Middle frontal gyrus (tissue), 1 donor: ENCODE measurements at regions not wholly inside any gene's neighbourhood (a gene's known extent, or its start where the extent isn't known, plus 50 kb on each side); places are given as distances from the start of the nearest gene placed in this dataset.
"Not testable (repeated sequence)": the region's sequence is repeated elsewhere in the genome, so short reads cannot be mapped to it uniquely, and the experiment has no call there.

Experiments
- DNase-seq: peaks from one replicate; pipeline ENCODE4 v3.0.0-alpha.2; 2015; ENCODE audit warnings: low spot score; ENCODE audit errors: extremely low spot score

DNA sequence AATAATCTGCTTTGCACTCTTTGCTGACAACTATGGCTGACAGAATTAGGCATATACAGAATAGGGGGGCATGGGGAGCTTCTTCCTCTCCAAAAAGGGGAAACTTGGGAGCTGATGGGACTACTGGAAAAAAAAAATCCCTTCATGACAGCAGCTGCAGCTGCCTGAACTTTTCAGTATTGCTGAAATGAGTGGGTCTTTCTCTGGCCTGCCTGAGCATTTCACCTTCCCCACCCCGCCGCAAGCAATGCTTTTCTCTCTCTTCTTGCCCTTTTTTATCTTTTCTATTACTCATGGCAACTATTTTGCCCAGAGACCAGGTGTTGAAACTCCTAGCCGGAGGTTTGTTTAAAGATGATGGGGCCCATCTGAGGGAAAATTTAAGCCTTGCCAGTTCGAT lies 244.9 kb downstream of the SEMA3D start:
- DNase-seq, result no peak

- DNase-seq, result no peak
These were observed 245.6 kb downstream of the SEMA3D start for GRCh38 chr7:84941291-84941690.

DNA sequence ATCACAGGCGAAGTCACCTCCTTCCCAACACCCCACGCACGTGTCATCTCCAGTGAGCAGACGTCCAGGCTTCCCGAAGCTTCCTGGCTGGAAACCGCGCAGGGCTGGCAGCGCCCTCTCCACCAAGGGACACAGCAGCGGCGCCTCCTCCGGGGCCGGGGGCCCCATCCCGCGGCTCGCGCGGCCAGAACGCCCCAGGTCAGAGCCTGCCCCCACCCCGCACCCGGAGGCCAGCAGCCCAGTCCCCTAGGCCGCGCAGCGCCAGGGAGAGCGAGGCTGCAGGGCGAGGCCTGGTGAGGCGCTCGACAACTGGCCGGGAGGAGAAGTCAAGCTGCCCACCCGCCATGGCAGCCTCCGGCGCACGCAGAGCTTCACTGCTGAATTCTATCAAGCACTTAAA lies 247.0 kb downstream of the SEMA3D start:
- DNase-seq, result no peak

DNA sequence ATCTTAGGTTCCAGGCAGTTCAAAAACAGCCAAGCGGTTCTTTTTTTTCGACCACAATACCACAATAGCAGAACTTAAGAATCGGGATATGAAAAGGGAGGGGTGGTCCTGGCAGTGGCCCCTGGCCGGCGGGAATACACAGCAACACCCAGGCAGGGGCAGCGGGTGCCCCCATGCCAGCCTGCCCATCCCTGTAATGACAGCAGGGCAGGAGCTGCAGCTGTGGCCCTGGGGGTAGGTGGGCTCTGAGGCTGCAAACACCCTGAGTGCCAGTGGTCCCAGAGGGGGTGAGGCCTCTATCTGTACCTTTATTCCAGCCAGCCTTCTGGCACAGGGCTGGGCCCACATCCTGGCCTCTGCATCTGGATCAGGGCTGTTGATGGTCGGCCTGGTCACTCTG lies 247.4 kb downstream of the SEMA3D start:
- no peak for DNase-seq

DNA sequence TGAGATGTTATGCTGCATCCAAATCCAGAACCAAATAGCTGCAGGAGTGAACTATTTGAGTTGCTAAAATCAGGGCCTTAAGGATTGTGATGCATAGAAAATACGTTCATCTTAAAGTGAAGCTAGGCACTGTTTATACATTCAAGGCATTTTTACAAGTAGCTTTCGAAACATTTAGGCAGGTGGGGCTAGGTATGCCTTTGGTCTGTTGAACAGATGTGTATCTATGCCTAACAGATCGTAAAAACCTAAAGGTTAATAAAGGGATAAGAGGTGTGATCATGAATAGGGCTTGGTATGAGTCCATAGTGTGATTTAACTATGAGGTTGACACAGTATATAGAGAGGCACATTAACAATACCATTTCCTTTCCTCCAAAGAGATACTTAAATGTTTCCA lies 262.5 kb downstream of the SEMA3D start:
- no peak for DNase-seq

DNA sequence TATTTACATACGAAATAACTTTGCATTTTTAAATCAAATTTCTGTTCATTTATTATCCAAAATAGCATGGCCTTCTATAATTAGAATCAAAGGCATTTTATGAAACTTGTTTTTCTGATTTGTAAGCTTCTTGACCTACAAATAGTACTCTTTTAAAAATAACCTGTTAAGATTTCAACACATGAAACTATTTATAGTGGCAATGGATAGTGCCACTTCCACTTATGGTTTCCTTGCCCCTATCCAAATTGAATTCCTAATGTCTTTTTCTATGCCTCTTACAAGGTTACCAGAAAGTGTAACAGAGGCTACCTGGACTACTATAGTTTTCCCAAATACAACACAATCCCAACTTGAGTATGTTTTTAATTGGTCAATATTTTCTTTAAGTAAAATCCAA lies 263.5 kb downstream of the SEMA3D start:
- no peak for DNase-seq

GRCh38 chr7:84921154-84921553 lies 265.7 kb downstream of the SEMA3D start:
- no peak for DNase-seq

DNA sequence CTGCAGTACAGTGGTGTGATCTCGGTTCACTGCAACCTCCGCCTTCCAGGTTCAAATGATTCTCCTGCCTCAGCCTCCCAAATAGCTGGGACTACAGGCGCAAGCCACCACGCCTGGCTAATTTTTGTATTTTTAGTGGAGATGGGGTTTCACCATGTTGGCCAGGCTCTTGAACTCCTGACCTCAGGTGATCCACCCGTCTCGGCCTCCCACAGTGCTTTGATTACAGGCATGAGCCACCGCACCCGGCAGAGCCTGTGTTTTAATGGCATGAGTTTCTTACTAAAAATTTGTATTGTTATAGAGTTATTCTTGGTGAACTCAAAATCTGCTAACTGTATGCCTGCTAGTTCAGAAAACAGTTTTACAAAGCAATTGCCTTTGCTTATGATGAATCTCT lies 269.9 kb downstream of the SEMA3D start:
- DNase-seq, result not testable (repeated sequence)

GRCh38 chr7:84916161-84916560 lies 270.7 kb downstream of the SEMA3D start:
- DNase-seq, result no peak

DNA sequence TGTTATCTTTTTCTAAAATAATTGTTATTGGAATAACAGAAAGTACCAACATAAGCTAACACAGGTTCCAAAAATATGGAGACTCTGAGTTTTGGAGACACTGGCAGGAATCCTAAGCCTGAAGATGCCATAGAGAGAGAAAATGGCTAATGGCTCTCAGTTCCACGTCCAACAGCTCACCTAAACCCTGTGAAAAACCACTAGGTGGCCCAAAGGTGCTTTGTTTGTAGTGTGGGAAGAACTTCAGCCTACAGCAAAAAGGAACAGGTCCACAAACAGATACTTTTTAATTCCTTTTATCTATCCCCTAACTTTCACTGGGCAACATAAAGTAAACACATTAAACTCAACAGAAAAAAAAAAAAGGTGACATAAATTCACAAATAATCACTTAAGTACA lies 272.3 kb downstream of the SEMA3D start:
- no peak for DNase-seq

DNA sequence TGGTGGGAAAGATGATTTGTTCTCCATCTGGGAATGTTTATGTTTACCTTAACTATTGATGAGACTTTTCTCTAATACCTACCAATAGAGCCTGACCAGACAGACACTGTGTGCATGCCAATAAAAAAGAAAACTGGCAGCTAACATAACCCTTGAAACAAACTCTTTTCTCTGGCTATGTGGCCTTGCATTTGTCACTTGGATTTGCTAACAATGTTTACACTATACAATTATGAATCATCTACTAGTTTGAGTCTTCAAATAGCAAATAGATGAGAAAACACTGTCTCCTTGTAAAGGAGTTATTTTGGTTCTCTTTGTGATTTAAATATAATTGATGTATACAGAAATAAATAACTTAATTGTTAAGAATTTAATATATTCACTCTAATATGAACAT lies 273.1 kb downstream of the SEMA3D start:
- no peak for DNase-seq

DNA sequence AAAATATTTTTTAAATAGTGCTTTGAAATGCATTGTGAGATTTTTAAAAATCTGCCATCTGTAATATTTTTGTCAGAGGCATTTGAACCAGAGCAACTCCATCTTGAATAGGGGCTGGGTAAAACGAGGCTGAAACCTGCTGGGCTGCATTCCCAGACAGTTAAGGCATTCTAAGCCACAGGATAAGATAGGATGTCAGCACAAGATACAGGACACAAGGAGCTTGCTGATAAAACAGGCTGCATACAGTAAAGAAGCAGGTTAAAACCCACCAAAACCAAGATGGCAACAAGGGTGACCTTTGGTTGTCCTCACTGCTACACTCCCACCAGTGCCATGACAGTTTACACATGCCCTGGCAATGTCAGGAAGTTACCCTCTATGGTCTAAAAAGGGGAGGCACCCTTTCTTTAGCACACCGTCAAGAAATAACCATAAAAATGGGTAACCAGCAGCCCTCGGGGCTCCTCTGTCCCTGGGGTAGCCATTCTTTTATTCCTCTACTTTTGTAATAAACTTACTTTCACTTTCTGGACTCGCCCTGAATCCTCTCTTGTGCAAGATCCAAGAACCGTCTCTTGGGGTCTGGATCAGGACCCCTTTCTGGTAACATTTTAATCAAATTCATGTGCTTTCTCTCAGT lies 273.7 kb downstream of the SEMA3D start:
- no peak for DNase-seq

- no peak for DNase-seq
These were observed 274.3 kb downstream of the SEMA3D start for GRCh38 chr7:84912537-84912936.

GRCh38 chr7:84912018-84912417 lies 274.8 kb downstream of the SEMA3D start:
- DNase-seq, result no peak

DNA sequence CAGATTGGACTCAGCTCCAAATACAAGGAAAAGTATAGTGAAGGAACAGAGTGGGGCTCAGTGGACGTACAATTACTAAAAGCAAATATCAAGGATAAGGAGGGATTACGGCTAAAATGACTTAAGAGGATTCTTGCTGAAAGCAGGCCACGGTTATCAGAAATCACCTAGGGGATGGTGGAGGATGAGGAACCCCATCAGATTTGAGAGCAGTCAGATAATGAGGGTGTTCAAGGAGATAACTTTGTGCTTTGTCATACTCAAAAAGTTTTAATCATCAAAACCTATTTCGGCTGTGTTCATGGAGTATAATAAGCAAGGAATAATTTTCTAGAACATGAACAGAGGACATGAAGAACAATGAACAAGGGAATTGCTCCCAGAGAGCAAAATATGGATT lies 275.8 kb downstream of the SEMA3D start:
- no peak for DNase-seq

DNA sequence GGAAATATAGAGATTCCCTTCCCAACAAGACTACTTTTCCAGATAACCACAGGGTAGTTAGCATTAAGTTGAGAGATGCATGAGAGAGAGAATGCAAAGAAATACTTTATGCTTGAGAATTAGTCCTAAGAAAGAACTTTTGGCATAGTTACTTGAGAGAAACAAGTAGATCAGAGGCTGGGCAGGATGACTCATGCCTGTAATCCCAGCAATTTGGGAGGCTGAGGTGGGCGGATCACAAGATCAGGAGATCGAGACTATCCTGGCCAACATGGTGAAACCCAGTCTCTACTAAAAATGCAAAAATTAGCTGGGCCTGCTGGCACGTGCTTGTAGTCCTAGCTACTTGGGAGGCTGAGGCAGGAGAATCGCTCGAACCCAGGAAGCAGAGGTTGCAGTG lies 276.5 kb downstream of the SEMA3D start:
- not testable (repeated sequence) for DNase-seq

- DNase-seq, result no peak
These were observed 278.6 kb downstream of the SEMA3D start for GRCh38 chr7:84908196-84908793.

DNA sequence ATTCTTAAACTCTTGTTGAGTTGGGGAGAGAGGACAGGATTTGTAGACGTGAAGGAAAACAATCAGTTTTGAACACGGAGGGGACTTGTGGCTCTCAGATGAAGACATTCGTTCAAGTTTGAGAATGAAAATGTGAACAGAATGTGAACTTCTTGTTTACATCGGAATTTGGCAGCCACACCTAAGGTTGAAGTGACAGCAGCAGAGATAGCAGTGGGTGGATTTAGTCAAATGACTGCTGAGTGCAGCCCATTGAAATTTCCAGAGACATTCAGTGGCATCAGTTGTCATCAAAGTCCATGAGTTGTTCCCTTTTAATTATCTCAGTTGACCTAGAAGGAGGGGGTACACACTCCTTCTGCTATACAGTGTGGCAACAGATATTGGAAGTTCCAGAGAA lies 280.0 kb downstream of the SEMA3D start:
- DNase-seq, result no peak

DNA sequence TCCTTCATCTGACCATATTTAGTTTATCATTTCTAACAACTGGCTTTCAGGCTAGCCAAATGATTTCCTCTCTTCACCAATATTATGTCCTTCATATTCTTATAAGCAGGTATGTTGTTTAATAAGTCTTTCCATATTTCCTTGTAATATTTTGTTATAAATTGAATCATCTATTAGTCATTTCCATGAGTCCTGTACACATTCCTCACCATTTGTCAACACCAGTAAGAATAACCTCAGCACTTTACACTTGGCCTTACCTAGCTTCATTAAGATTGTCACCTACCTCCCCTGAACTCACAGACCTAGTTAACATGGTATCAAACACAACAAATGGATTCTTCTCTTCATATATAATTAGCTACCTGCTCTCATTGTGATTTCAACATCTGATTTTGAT lies 282.3 kb downstream of the SEMA3D start:
- DNase-seq, result no peak

DNA sequence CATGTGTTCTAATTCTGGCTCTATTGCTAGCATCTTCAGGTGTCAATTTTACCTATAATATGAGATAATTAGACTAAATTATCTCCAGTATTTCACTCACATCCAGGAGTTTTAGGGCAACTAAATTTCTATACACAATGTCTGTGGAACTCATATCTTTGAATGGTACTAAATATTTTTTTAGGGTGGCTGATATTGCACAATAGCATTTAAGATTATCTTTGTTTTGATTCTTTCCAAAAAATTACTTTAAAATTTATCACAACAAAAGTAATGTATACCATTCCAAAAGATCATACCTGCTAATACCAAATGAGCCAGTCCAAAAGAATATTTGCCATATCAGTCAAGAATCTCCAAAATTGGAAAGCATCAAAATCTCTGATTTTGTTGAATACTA lies 285.5 kb downstream of the SEMA3D start:
- no peak for DNase-seq

DNA sequence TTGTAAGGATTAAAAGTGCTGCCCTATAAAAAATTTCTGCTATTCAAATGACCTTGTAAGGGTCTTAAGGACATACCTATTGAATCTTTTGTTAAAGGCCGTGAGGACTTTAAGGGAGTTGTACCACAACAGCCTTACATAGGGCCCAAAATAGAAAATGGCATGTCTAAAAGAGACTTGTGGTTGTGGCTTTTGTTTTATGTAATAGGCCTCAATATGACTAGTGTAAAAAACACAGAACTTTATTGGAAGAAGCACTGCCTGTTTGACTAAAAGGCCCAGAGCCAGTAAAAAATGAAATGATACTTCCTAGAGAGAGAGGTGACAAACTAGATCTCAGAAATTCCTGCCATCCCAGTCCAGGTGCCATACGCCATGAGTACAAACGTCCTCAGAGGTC lies 286.6 kb downstream of the SEMA3D start:
- DNase-seq, result no peak

DNA sequence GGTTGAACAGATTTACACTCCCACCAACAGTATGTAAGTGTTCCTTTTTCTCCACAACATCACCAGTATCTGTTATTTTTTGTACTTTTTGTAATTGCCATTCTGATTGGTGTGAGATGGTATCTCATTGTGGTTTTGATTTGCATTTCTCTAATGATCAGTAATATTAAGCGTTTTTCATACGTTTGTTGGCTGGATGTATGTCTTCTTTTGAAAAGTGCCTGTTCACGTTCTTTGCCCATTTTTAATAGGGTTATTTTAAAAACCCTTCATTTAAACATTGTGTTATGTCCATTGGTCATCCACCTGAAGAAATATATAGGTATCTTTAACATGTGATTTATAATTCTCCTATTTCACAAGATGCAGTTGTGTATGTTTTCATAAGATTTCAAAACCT lies 291.3 kb downstream of the SEMA3D start:
- no peak for DNase-seq

GRCh38 chr7:84883570-84883969 lies 303.3 kb downstream of the SEMA3D start:
- DNase-seq, result not testable (repeated sequence)
